ENCODE measurements at regions not wholly inside any gene's neighbourhood (a gene's known extent, or its start where the extent isn't known, plus 50 kb on each side); places are given as distances from the start of the nearest gene placed in this dataset.

- Histone ChIP-seq H3K9me3 (ENCODE audit: control insufficient read depth in 4 of 4, low read length in 3 of 4) (no peaks in the 10 kb centered on the region), H3K36me3 (ENCODE audit: control insufficient read depth in 4 of 4, insufficient read depth in 3 of 4, low read depth in 1 of 4, low read length in 3 of 4) (no peaks in the 10 kb centered on the region), H3K27ac (ENCODE audit: low read depth in 1 of 2, low read length in 2 of 2) (no peak overlapping the region), H3K4me3 (ENCODE audit: low read depth in 1 of 3, low read length in 3 of 3) (no peak overlapping the region), H3K4me1 (ENCODE audit: control insufficient read depth in 4 of 4, insufficient read depth in 4 of 4, low read length in 3 of 4) (no peaks in the 10 kb centered on the region), H3K9ac (ENCODE audit: low read depth in 1 of 2, low read length in 2 of 2) (no peak overlapping the region), H3K27me3 (ENCODE audit: control insufficient read depth in 4 of 4, insufficient read depth in 4 of 4, low read length in 3 of 4) (no peaks in the 10 kb centered on the region)
- no peak for DNase-seq (ENCODE audit: low spot score)
- TF ChIP-seq RAD21 (IDR thresholded peaks at IDR 0.05) = no peak
- no peak for TF ChIP-seq JUND (IDR thresholded peaks at IDR 0.05)
- no peak for TF ChIP-seq FOXA1 (IDR thresholded peaks at IDR 0.05)
- TF ChIP-seq YY1 (IDR thresholded peaks at IDR 0.05) = no peak
- no peak for TF ChIP-seq NR2F2 (IDR thresholded peaks at IDR 0.05)
- TF ChIP-seq CTCF (IDR thresholded peaks at IDR 0.05; ENCODE audit: low read depth, low read length, missing input control) = no peak
- TF ChIP-seq MAX (IDR thresholded peaks at IDR 0.05) = no peak
- no peak for TF ChIP-seq HNF4G (IDR thresholded peaks at IDR 0.05)
- TF ChIP-seq FOXA2 (IDR thresholded peaks at IDR 0.05) = no peak
- TF ChIP-seq EGR1 (IDR thresholded peaks at IDR 0.05; ENCODE audit: low read depth in 2 of 2) = no peak
- no peak for TF ChIP-seq TAF1 (conservative IDR thresholded peaks at IDR 0.05)
- no peak for TF ChIP-seq REST (IDR thresholded peaks at IDR 0.05)
- no peak for TF ChIP-seq GABPA (IDR thresholded peaks at IDR 0.05 in 1 of 2, conservative IDR thresholded peaks at IDR 0.05 in 1 of 2)
- no peak for TF ChIP-seq ZBTB33 (IDR thresholded peaks at IDR 0.05)
- TF ChIP-seq RXRA (IDR thresholded peaks at IDR 0.05) = no peak
- TF ChIP-seq ATF3 (IDR thresholded peaks at IDR 0.05) = no peak
- no peak for TF ChIP-seq HNF4A (conservative IDR thresholded peaks at IDR 0.05)
- TF ChIP-seq SP1 (IDR thresholded peaks at IDR 0.05) = no peak
- 76% methylated on average over 3 of the region's 3 CpGs for WGBS
These were observed 55.6 kb downstream of the RTL9 start for GRCh38 chrX:110414273-110414672.
